Neutrophil (primary cell): ENCODE measurements at regions not wholly inside any gene's neighbourhood (a gene's known extent, or its start where the extent isn't known, plus 50 kb on each side); places are given as distances from the start of the nearest gene placed in this dataset.

ENCODE experiments used
- H3K27ac ChIP-seq: fragments of 200-600 bp; sonication (generic); 2 replicates; pipeline ENCODE4 v1.5.1; 2016; ENCODE audit warnings: mild to moderate bottlenecking, moderate library complexity
- H3K27me3 ChIP-seq: fragments of 200-600 bp; sonication (generic); 2 replicates; pipeline ENCODE4 v1.6.0; 2016; ENCODE audit warnings: mild to moderate bottlenecking
- H3K36me3 ChIP-seq: fragments of 200-600 bp; sonication (generic); 2 replicates; pipeline ENCODE4 v1.5.1; 2017
- H3K4me1 ChIP-seq, 2 experiments: fragments of 200-600 bp in 1 of 2; sonication (generic) in 1 of 2; 1 replicate in 1 of 2; 2 replicates in 1 of 2; pipeline versions ENCODE4 v1.5.1 to v1.6.1; 2013 to 2016; ENCODE audit warnings: low read depth in 1 of 2, low read length in 1 of 2, mild to moderate bottlenecking in 1 of 2, moderate library complexity in 1 of 2; ENCODE audit not compliant: control insufficient read depth in 1 of 2, insufficient read depth in 1 of 2
- H3K4me3 ChIP-seq, 2 experiments: fragments of 200-600 bp in 1 of 2; sonication (generic) in 1 of 2; 1 replicate in 1 of 2; 2 replicates in 1 of 2; pipeline ENCODE4 v1.5.1; 2013 to 2016; ENCODE audit warnings: low read depth in 1 of 2, low read length in 1 of 2, mild to moderate bottlenecking in 1 of 2, moderate library complexity in 1 of 2
- H3K9me3 ChIP-seq: fragments of 200-600 bp; sonication (generic); 2 replicates; pipeline ENCODE4 v1.5.1; 2016
- CTCF ChIP-seq: fragments of 200-600 bp; sonication (generic); IDR thresholded peaks from 2 replicates; pipeline ENCODE4 v1.5.1; 2016; ENCODE audit warnings: antibody characterized with exemption

- no peak for TF ChIP-seq CTCF
- H3K27me3 ChIP-seq = no peaks in the 10 kb centered on the region
- H3K9me3 ChIP-seq = no peaks in the 10 kb centered on the region
- peak overlapping the region; percentile 98 for H3K27ac ChIP-seq
- no peaks in the 10 kb centered on the region for H3K36me3 ChIP-seq
- H3K4me3 ChIP-seq = no peak overlapping the region
- H3K4me1 ChIP-seq = peaks cover 89 to 100% of the 10 kb centered on the region in 2 experiments
Measured at GRCh38 chr15:69757186-69757585, 304.6 kb downstream of the RPLP1 start.

DNA sequence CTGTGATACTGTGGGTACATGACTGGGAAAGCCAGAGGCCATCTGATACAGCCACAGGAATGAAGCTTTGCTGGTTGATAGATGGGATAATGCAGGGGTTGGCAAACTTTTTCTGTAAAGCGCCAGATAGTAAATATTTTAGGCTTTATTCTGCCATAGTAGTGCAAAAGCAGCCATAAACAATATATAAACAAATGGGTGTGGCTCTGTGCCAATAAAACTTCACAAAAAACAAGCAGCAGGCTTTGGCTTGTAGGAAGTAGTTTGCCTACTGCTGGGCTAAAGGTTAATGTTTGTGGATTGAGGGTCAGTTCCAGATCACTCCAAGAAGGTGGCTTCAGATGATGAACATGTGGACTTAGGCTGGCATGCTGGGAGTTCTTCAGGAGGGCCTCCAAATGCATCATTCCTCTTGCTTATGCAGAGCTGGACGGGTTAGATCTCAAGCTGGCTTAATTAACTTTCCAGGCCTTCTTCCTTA, 305.7 kb downstream of the RPLP1 start:
- peaks cover 100% of the 10 kb centered on the region in 2 experiments for H3K4me1 ChIP-seq
- no peaks in the 10 kb centered on the region for H3K9me3 ChIP-seq
- H3K27ac ChIP-seq = peak overlapping the region; percentile 98
- no peaks in the 10 kb centered on the region for H3K27me3 ChIP-seq
- no peaks in the 10 kb centered on the region for H3K36me3 ChIP-seq
- TF ChIP-seq CTCF = no peak
- peak overlapping the region; percentile 26 to 54 for H3K4me3 ChIP-seq

DNA sequence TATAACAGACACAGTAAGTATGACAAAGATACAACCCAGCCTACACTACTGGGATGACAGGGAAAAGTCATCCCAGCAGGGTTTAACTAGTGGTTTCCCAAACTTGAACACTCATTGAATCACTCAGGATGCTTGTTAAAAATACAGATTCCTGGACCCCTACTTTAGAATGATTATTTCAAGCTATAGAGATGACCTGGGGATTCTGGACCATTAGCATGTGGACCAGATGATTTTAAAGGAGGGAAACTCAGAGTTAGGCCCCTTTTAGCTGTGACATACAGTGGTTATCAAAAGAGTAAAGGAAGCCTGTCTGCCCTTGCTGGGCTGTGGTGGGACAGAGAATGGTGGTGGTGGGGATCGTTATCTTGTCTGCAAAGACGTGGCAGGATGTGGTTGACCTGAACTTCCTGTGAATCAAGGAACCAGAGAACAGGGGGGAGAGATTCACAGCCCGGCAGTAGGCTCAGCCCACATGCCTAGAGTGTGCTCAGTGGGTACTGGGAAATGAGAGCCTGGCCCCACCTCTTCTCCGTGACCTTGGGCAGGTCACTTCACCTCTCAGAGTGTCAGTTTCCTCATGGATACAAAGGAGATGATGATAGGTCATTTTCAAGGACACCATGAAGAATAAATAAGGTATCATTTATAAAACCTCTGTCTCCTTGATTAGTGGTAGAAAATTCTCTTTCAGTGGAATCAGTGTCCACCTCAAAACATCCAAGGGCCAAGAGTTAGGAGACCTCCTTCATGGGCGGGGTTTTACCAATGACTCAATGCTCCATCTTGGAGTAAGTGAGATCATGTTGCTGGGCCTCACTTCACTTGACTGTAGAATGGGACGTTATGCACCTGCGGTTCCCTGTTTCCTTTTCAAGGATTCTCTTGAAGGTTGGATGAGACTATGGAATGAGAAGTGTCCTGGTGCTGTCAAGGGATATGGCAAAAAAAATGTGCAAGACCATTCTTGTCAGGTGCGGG, 306.5 kb downstream of the RPLP1 start:
- no peaks in the 10 kb centered on the region for H3K27me3 ChIP-seq
- no peaks in the 10 kb centered on the region for H3K9me3 ChIP-seq
- no peaks in the 10 kb centered on the region for H3K36me3 ChIP-seq
- peak overlapping the region; percentile 26 to 54 for H3K4me3 ChIP-seq
- peak overlapping the region; percentile 98 for H3K27ac ChIP-seq
- TF ChIP-seq CTCF = peak; percentile 56
- peaks cover 100% of the 10 kb centered on the region in 2 experiments for H3K4me1 ChIP-seq

DNA sequence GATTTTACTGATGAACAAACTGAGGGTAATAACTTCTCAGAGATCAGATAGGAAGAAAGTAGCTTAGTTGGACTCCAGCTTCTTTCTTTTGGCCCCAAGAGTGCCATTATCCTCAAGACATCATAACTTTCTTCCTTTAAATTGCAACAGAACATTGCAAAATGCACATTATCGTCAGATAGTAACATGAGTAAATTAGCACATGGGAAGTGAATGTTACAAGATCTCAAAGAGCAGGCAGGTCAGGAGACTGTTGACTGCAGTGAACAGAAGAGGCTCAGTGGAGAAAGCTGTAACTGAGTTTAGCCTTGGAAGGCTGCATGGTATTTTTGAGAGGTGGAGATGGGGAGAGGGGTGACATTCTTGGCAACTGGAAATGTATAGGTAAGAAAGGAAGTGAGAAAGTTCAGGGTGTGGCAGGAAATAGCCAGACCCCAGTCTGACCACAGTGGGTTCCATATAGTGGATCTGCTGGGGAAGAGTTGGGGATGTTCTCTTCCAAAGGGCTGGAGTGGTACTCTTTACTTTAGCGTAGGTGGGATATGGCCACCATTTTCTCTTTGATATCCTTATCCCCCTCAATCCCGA, 307.7 kb downstream of the RPLP1 start:
- Histone ChIP-seq H3K4me1 (peaks cover 100% of the 10 kb centered on the region in 2 experiments), H3K27ac (peak overlapping the region; percentile 98), H3K9me3 (no peaks in the 10 kb centered on the region), H3K36me3 (no peaks in the 10 kb centered on the region), H3K4me3 (peak overlapping the region; percentile 39 to 54), H3K27me3 (no peaks in the 10 kb centered on the region)
- peak; percentile 26 for TF ChIP-seq CTCF

DNA sequence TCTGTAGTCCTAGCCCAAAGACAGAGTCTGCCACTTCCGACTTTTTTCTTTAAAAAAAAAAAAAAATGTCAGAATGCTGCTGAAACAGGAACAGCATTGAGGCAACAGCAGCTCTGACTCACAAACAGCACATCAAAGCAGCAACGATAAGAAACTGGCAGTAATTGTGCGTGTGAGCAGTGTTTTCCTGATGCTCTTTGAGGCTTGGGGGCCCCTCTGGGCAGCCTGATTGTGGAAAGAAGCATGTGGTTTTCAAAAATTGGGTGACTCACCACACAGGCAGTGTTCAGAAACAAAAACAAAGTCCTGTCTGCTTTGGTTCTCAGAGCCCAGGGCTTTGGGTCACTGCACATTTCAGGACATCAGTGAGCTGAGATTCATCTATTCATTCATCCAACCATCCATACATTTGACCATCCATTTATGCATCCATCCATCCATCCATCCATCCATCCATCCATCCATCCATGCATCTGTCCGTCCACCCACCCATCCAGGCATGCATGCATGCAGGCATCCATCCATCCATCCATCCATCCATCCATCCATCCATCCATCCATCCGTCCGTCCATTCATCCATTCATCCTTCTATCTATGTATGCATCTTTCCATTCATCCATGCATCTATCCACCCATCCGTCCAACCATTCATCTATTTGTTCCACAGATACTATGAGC, 308.4 kb downstream of the RPLP1 start:
- peaks cover 100% of the 10 kb centered on the region in 2 experiments for H3K4me1 ChIP-seq

More for the DNA sequence above, 308.4 kb downstream of the RPLP1 start:
- no peak for TF ChIP-seq CTCF
- Histone ChIP-seq H3K9me3 (no peaks in the 10 kb centered on the region), H3K27ac (peak overlapping the region; percentile 98), H3K27me3 (no peaks in the 10 kb centered on the region), H3K36me3 (no peaks in the 10 kb centered on the region), H3K4me3 (peak overlapping the region; percentile 40 to 54)
